ENCODE measurements at regions not wholly inside any gene's neighbourhood (a gene's known extent, or its start where the extent isn't known, plus 50 kb on each side); places are given as distances from the start of the nearest gene placed in this dataset.
"Not testable (repeated sequence)": the region's sequence is repeated elsewhere in the genome, so short reads cannot be mapped to it uniquely, and the experiment has no call there.

- H3K9me3 ChIP-seq (ENCODE audit: low read depth); H3K4me3 ChIP-seq; H3K27ac ChIP-seq; DNase-seq; H3K4me2 ChIP-seq (ENCODE audit: unreplicated experiment); H2AFZ ChIP-seq; H3F3A ChIP-seq (ENCODE audit: insufficient read depth); H3K9ac ChIP-seq; H3K36me3 ChIP-seq (ENCODE audit: low read depth); in situ Hi-C loops (cut with MboI); H4K20me1 ChIP-seq (ENCODE audit: insufficient read depth); H3K4me1 ChIP-seq (ENCODE audit: insufficient read depth); H3K27me3 ChIP-seq (replicated peaks; ENCODE audit: insufficient read depth); H3K9me2 ChIP-seq (ENCODE audit: insufficient read depth): not testable (repeated sequence)
- WGBS, 2 experiments (ENCODE audit: low coverage in 1 of 2, low lambda C conversion rate in 2 of 2, missing lambda C conversion rate in 2 of 2), result 91 to 94% methylated on average over 2 of the region's 5 CpGs
- H3K79me2 ChIP-seq (ENCODE audit: insufficient read depth), result peaks cover 56% of the 10 kb centered on the region
Observed at GRCh38 chr2:87514034-87514433, 233.9 kb upstream of the PLGLB2 start.

- WGBS, 2 experiments (ENCODE audit: low coverage in 1 of 2, low lambda C conversion rate in 2 of 2, missing lambda C conversion rate in 2 of 2), result 83% methylated on average over 1 of the region's 7 CpGs; no CpG with 5 or more reads in 1 of the 2 experiments
- H4K20me1 ChIP-seq (ENCODE audit: insufficient read depth); H3K4me3 ChIP-seq: not testable (repeated sequence)
Observed at GRCh38 chr2:87514515-87514914, 233.4 kb upstream of the PLGLB2 start.

GRCh38 chr2:87515226-87515625 lies 232.7 kb upstream of the PLGLB2 start:
- H3K27ac ChIP-seq; H3K27me3 ChIP-seq (replicated peaks; ENCODE audit: insufficient read depth); H3K36me3 ChIP-seq (ENCODE audit: low read depth); H3K9me2 ChIP-seq (ENCODE audit: insufficient read depth); H3K4me2 ChIP-seq (ENCODE audit: unreplicated experiment); H3F3A ChIP-seq (ENCODE audit: insufficient read depth); H3K4me3 ChIP-seq; H3K4me1 ChIP-seq (ENCODE audit: insufficient read depth); H3K9me3 ChIP-seq (ENCODE audit: low read depth); H4K20me1 ChIP-seq (ENCODE audit: insufficient read depth); DNase-seq; H3K9ac ChIP-seq; in situ Hi-C loops (cut with MboI); H2AFZ ChIP-seq: not testable (repeated sequence)
- H3K79me2 ChIP-seq (ENCODE audit: insufficient read depth), result peaks cover 56% of the 10 kb centered on the region
- 98 to 100% methylated on average over 2 of the region's 2 CpGs for WGBS, 2 experiments (ENCODE audit: low coverage in 1 of 2, low lambda C conversion rate in 2 of 2, missing lambda C conversion rate in 2 of 2)

More at GRCh38 chr2:87514515-87514914, 233.4 kb upstream of the PLGLB2 start:
- DNase-seq; H3K36me3 ChIP-seq (ENCODE audit: low read depth); H3K9me3 ChIP-seq (ENCODE audit: low read depth); H3F3A ChIP-seq (ENCODE audit: insufficient read depth); H3K27ac ChIP-seq; H3K4me2 ChIP-seq (ENCODE audit: unreplicated experiment); H3K9me2 ChIP-seq (ENCODE audit: insufficient read depth); in situ Hi-C loops (cut with MboI); H2AFZ ChIP-seq; H3K9ac ChIP-seq; H3K4me1 ChIP-seq (ENCODE audit: insufficient read depth); H3K27me3 ChIP-seq (replicated peaks; ENCODE audit: insufficient read depth): not testable (repeated sequence)
- peaks cover 53% of the 10 kb centered on the region for H3K79me2 ChIP-seq (ENCODE audit: insufficient read depth)

- WGBS, 2 experiments (ENCODE audit: low coverage in 1 of 2, low lambda C conversion rate in 2 of 2, missing lambda C conversion rate in 2 of 2), result 100% methylated on average over 1 of the region's 3 CpGs
- peaks cover 52% of the 10 kb centered on the region for H3K79me2 ChIP-seq (ENCODE audit: insufficient read depth)
- H3K9ac ChIP-seq; H3K27me3 ChIP-seq (replicated peaks; ENCODE audit: insufficient read depth); H3K36me3 ChIP-seq (ENCODE audit: low read depth); DNase-seq; in situ Hi-C loops (cut with MboI); H3K4me1 ChIP-seq (ENCODE audit: insufficient read depth); H3K9me2 ChIP-seq (ENCODE audit: insufficient read depth); H3F3A ChIP-seq (ENCODE audit: insufficient read depth); H3K4me3 ChIP-seq; H2AFZ ChIP-seq; H4K20me1 ChIP-seq (ENCODE audit: insufficient read depth); H3K27ac ChIP-seq; H3K4me2 ChIP-seq (ENCODE audit: unreplicated experiment); H3K9me3 ChIP-seq (ENCODE audit: low read depth): not testable (repeated sequence)
Observed at GRCh38 chr2:87515875-87516274, 232.0 kb upstream of the PLGLB2 start.

- H3K9me3 ChIP-seq (ENCODE audit: low read depth); H3K36me3 ChIP-seq (ENCODE audit: low read depth); in situ Hi-C loops (cut with MboI); H3K4me3 ChIP-seq; H3K9me2 ChIP-seq (ENCODE audit: insufficient read depth); H4K20me1 ChIP-seq (ENCODE audit: insufficient read depth); H3K9ac ChIP-seq; H3F3A ChIP-seq (ENCODE audit: insufficient read depth); H3K4me1 ChIP-seq (ENCODE audit: insufficient read depth); H3K27me3 ChIP-seq (replicated peaks; ENCODE audit: insufficient read depth); H3K4me2 ChIP-seq (ENCODE audit: unreplicated experiment); H2AFZ ChIP-seq; DNase-seq; H3K27ac ChIP-seq: not testable (repeated sequence)
- H3K79me2 ChIP-seq (ENCODE audit: insufficient read depth), result peaks cover 56% of the 10 kb centered on the region
- WGBS, 2 experiments (ENCODE audit: low coverage in 1 of 2, low lambda C conversion rate in 2 of 2, missing lambda C conversion rate in 2 of 2), result 75 to 79% methylated on average over 6 to 7 of the region's 7 CpGs
Observed at GRCh38 chr2:87516369-87516967, 231.4 kb upstream of the PLGLB2 start.

GRCh38 chr2:87517438-87517837 lies 230.4 kb upstream of the PLGLB2 start:
- H3K9me2 ChIP-seq (ENCODE audit: insufficient read depth); H3K9me3 ChIP-seq (ENCODE audit: low read depth); DNase-seq; H3K9ac ChIP-seq; in situ Hi-C loops (cut with MboI); H4K20me1 ChIP-seq (ENCODE audit: insufficient read depth); H3K4me3 ChIP-seq; H3K4me1 ChIP-seq (ENCODE audit: insufficient read depth); H3F3A ChIP-seq (ENCODE audit: insufficient read depth); H3K36me3 ChIP-seq (ENCODE audit: low read depth); H3K27me3 ChIP-seq (replicated peaks; ENCODE audit: insufficient read depth); H3K4me2 ChIP-seq (ENCODE audit: unreplicated experiment); H3K27ac ChIP-seq; H2AFZ ChIP-seq: not testable (repeated sequence)
- H3K79me2 ChIP-seq (ENCODE audit: insufficient read depth), result peaks cover 64% of the 10 kb centered on the region
- 86 to 100% methylated on average over 2 to 4 of the region's 7 CpGs for WGBS, 2 experiments (ENCODE audit: low coverage in 1 of 2, low lambda C conversion rate in 2 of 2, missing lambda C conversion rate in 2 of 2)

GRCh38 chr2:87518066-87518465 lies 229.8 kb upstream of the PLGLB2 start:
- in situ Hi-C loops (cut with MboI); H3K4me1 ChIP-seq (ENCODE audit: insufficient read depth); H3K9ac ChIP-seq; H3K27ac ChIP-seq; H3K9me3 ChIP-seq (ENCODE audit: low read depth); H3K4me3 ChIP-seq; H3K36me3 ChIP-seq (ENCODE audit: low read depth); H2AFZ ChIP-seq; DNase-seq; H3K4me2 ChIP-seq (ENCODE audit: unreplicated experiment); H3K27me3 ChIP-seq (replicated peaks; ENCODE audit: insufficient read depth); H4K20me1 ChIP-seq (ENCODE audit: insufficient read depth); H3K9me2 ChIP-seq (ENCODE audit: insufficient read depth); H3F3A ChIP-seq (ENCODE audit: insufficient read depth): not testable (repeated sequence)
- 90 to 94% methylated on average over 6 of the region's 7 CpGs for WGBS, 2 experiments (ENCODE audit: low coverage in 1 of 2, low lambda C conversion rate in 2 of 2, missing lambda C conversion rate in 2 of 2)
- H3K79me2 ChIP-seq (ENCODE audit: insufficient read depth), result peaks cover 64% of the 10 kb centered on the region

- whole genome bisulfite sequencing, 2 experiments (ENCODE audit: low coverage in 1 of 2, low lambda C conversion rate in 2 of 2, missing lambda C conversion rate in 2 of 2), result 92 to 94% methylated on average over 8 of the region's 8 CpGs
- H3K9me3 ChIP-seq (ENCODE audit: low read depth); in situ Hi-C loops (cut with MboI); H3K36me3 ChIP-seq (ENCODE audit: low read depth); H3K4me3 ChIP-seq; H2AFZ ChIP-seq; DNase-seq; H3F3A ChIP-seq (ENCODE audit: insufficient read depth); H4K20me1 ChIP-seq (ENCODE audit: insufficient read depth); H3K4me2 ChIP-seq (ENCODE audit: unreplicated experiment); H3K9me2 ChIP-seq (ENCODE audit: insufficient read depth); H3K4me1 ChIP-seq (ENCODE audit: insufficient read depth); H3K9ac ChIP-seq; H3K27ac ChIP-seq; H3K27me3 ChIP-seq (replicated peaks; ENCODE audit: insufficient read depth): not testable (repeated sequence)
- H3K79me2 ChIP-seq (ENCODE audit: insufficient read depth), result peaks cover 68% of the 10 kb centered on the region
Observed at GRCh38 chr2:87518547-87518946, 229.3 kb upstream of the PLGLB2 start.
